ENCODE measurements at regions not wholly inside any gene's neighbourhood (a gene's known extent, or its start where the extent isn't known, plus 50 kb on each side); places are given as distances from the start of the nearest gene placed in this dataset.

DNA sequence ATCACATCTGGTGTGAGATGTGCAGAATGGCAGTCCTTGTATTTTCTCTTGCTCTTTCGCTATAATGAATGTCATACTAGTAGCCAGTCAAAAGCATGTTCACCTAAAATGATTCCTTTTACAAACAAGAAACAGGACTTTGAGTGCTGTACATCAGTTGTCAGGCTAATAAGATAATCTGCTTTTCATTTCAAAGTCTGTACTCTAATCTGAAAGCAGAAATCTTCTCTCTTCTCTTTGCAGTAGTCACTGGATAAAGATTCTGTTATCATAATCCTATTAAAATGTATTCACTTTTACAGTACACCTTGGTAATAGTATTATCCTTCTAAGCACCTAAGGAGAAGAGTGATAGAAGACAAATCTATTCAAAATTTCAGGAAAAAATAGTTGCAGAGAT, 300.1 kb downstream of the MFSD1 start:
- no peak overlapping the region for H3K23ac ChIP-seq (ENCODE audit: low read depth, low read length, poor library complexity)
- H2AK5ac ChIP-seq (ENCODE audit: low read depth, low read length) = no peak overlapping the region
- no peak overlapping the region for H2BK5ac ChIP-seq (ENCODE audit: low read length)
- no peaks in the 10 kb centered on the region for H3K36me3 ChIP-seq (replicated peaks in 1 of 2; ENCODE audit: control insufficient read depth in 2 of 2, insufficient read depth in 2 of 2, low read length in 2 of 2)
- no peak overlapping the region for H2BK12ac ChIP-seq (ENCODE audit: low read length)
- H3K4me1 ChIP-seq (ENCODE audit: control insufficient read depth in 2 of 2, insufficient read depth in 1 of 2, low read depth in 1 of 2, low read length in 2 of 2) = no peaks in the 10 kb centered on the region
- H4K91ac ChIP-seq (ENCODE audit: low read depth, low read length, poor library complexity) = no peak overlapping the region
- H3K27ac ChIP-seq (replicated peaks; ENCODE audit: low read length) = no peak overlapping the region
- no peaks in the 10 kb centered on the region for H3K9me3 ChIP-seq (replicated peaks in 1 of 2; ENCODE audit: control insufficient read depth in 2 of 2, insufficient read depth in 1 of 2, low read depth in 1 of 2, low read length in 2 of 2)
- no peak overlapping the region for H3K9ac ChIP-seq (ENCODE audit: low read depth, low read length, poor library complexity)
- no peaks in the 10 kb centered on the region for H3K79me1 ChIP-seq (ENCODE audit: low read depth, low read length)
- H3K4me3 ChIP-seq (ENCODE audit: low read length in 2 of 2) = no peak overlapping the region
- no peak overlapping the region for H3K14ac ChIP-seq (ENCODE audit: low read length)
- H3K18ac ChIP-seq (ENCODE audit: low read length) = no peak overlapping the region
- WGBS, 2 donors (ENCODE audit: extremely low coverage in 2 of 2, insufficient read length in 2 of 2, insufficient replicate concordance in 1 of 2) = no CpG with 5 or more reads among the region's 1 CpG
- H2AFZ ChIP-seq (ENCODE audit: low read length) = no peak overlapping the region
- H3K27me3 ChIP-seq (ENCODE audit: control insufficient read depth in 3 of 3, insufficient read depth in 3 of 3, low read depth in 1 of 3, low read length in 3 of 3) = no peaks in the 10 kb centered on the region
- no peak for DNase-seq (ENCODE audit: low spot score)
- no peak overlapping the region for H3K4me2 ChIP-seq (ENCODE audit: insufficient read depth, low read length, poor library complexity, severe bottlenecking)
- no peak overlapping the region for H3K4ac ChIP-seq (ENCODE audit: low read length)
- no peak overlapping the region for H4K8ac ChIP-seq (ENCODE audit: low read depth, low read length)
- no peak overlapping the region for H2BK120ac ChIP-seq (ENCODE audit: low read depth, low read length)
- no peak overlapping the region for H2BK15ac ChIP-seq (ENCODE audit: low read length)

DNA sequence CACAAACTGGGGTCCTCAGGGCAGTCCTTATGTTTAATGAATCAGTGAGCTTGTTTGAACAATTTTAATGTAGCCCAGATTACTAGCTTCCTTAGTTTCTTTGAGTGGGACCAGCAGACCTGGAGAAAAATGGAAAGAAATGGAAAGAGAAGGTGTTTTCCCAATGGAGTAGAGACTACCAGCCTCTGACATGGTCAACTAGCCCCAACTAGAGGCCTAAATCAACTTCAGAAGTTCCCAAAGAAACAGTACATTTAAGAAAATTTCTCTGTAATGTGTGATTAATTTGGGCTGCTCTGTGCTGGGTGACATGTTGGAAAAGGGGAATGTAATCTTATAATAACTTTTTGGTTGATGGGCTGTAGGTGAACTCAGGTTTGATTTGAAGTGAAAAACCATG, 310.9 kb downstream of the MFSD1 start:
- Histone ChIP-seq H3K4ac (ENCODE audit: low read length) (no peak overlapping the region), H3K4me2 (ENCODE audit: insufficient read depth, low read length, poor library complexity, severe bottlenecking) (no peak overlapping the region), H2BK120ac (ENCODE audit: low read depth, low read length) (no peak overlapping the region), H2AK5ac (ENCODE audit: low read depth, low read length) (no peak overlapping the region), H2BK5ac (ENCODE audit: low read length) (no peak overlapping the region), H3K23ac (ENCODE audit: low read depth, low read length, poor library complexity) (no peak overlapping the region), H2BK12ac (ENCODE audit: low read length) (no peak overlapping the region), H3K27me3 (ENCODE audit: control insufficient read depth in 3 of 3, insufficient read depth in 3 of 3, low read depth in 1 of 3, low read length in 3 of 3) (no peaks in the 10 kb centered on the region), H3K4me1 (ENCODE audit: control insufficient read depth in 2 of 2, insufficient read depth in 1 of 2, low read depth in 1 of 2, low read length in 2 of 2) (no peaks in the 10 kb centered on the region), H2AFZ (ENCODE audit: low read length) (no peak overlapping the region), H3K79me1 (ENCODE audit: low read depth, low read length) (no peaks in the 10 kb centered on the region), H3K4me3 (ENCODE audit: low read length in 2 of 2) (no peak overlapping the region), H3K36me3 (replicated peaks in 1 of 2; ENCODE audit: control insufficient read depth in 2 of 2, insufficient read depth in 2 of 2, low read length in 2 of 2) (no peaks in the 10 kb centered on the region), H3K9ac (ENCODE audit: low read depth, low read length, poor library complexity) (no peak overlapping the region), H3K18ac (ENCODE audit: low read length) (no peak overlapping the region), H4K8ac (ENCODE audit: low read depth, low read length) (no peak overlapping the region), H3K9me3 (replicated peaks in 1 of 2; ENCODE audit: control insufficient read depth in 2 of 2, insufficient read depth in 1 of 2, low read depth in 1 of 2, low read length in 2 of 2) (no peaks in the 10 kb centered on the region), H4K91ac (ENCODE audit: low read depth, low read length, poor library complexity) (no peak overlapping the region), H3K27ac (replicated peaks; ENCODE audit: low read length) (no peak overlapping the region), H3K14ac (ENCODE audit: low read length) (no peak overlapping the region), H2BK15ac (ENCODE audit: low read length) (no peak overlapping the region)
- no peak for DNase-seq (ENCODE audit: low spot score)

DNA sequence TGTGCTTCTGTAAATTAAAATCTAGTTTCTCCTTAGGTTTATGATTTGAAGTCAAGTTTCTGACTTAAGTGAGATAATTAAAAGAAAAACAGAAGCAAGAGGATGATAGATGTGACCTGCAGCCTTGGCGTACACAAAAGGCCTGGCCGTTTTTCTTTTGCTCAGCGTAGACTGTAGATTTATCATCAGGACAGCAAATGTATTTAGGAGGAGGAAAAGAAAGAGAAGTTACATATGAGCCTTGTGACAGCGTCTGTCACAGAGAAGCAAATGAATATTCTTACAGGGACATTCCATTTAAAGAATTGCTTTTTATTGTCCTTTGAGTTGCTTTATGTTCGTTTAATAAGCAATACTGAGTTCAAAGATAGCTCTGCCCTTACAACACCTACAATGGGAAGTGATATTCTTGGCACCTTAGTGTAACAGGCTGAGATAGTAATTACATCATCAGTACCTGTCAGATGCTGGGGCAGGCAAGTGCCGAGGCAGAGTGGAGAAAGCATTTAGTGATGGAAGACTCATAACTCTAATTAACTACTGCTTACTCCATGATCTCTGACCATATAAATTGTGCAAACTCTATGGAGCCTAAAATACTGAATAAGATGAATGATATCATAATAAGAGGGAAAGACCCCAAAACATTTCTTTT, 311.5 kb downstream of the MFSD1 start:
- Histone ChIP-seq H2BK15ac (ENCODE audit: low read length) (no peak overlapping the region), H4K91ac (ENCODE audit: low read depth, low read length, poor library complexity) (no peak overlapping the region), H2BK12ac (ENCODE audit: low read length) (no peak overlapping the region), H3K79me1 (ENCODE audit: low read depth, low read length) (no peaks in the 10 kb centered on the region), H3K4me2 (ENCODE audit: insufficient read depth, low read length, poor library complexity, severe bottlenecking) (no peak overlapping the region), H2AFZ (ENCODE audit: low read length) (no peak overlapping the region), H3K9ac (ENCODE audit: low read depth, low read length, poor library complexity) (no peak overlapping the region), H3K18ac (ENCODE audit: low read length) (no peak overlapping the region), H3K23ac (ENCODE audit: low read depth, low read length, poor library complexity) (no peak overlapping the region), H2AK5ac (ENCODE audit: low read depth, low read length) (no peak overlapping the region), H3K36me3 (replicated peaks in 1 of 2; ENCODE audit: control insufficient read depth in 2 of 2, insufficient read depth in 2 of 2, low read length in 2 of 2) (no peaks in the 10 kb centered on the region), H2BK120ac (ENCODE audit: low read depth, low read length) (no peak overlapping the region), H3K4me3 (ENCODE audit: low read length in 2 of 2) (no peak overlapping the region), H3K14ac (ENCODE audit: low read length) (no peak overlapping the region), H3K4ac (ENCODE audit: low read length) (no peak overlapping the region), H4K8ac (ENCODE audit: low read depth, low read length) (no peak overlapping the region), H2BK5ac (ENCODE audit: low read length) (no peak overlapping the region), H3K27me3 (ENCODE audit: control insufficient read depth in 3 of 3, insufficient read depth in 3 of 3, low read depth in 1 of 3, low read length in 3 of 3) (no peaks in the 10 kb centered on the region), H3K4me1 (ENCODE audit: control insufficient read depth in 2 of 2, insufficient read depth in 1 of 2, low read depth in 1 of 2, low read length in 2 of 2) (no peaks in the 10 kb centered on the region), H3K9me3 (replicated peaks in 1 of 2; ENCODE audit: control insufficient read depth in 2 of 2, insufficient read depth in 1 of 2, low read depth in 1 of 2, low read length in 2 of 2) (no peaks in the 10 kb centered on the region), H3K27ac (replicated peaks; ENCODE audit: low read length) (no peak overlapping the region)
- no peak for DNase-seq (ENCODE audit: low spot score)
- WGBS, 2 donors (ENCODE audit: extremely low coverage in 2 of 2, insufficient read length in 2 of 2, insufficient replicate concordance in 1 of 2) = no CpG with 5 or more reads among the region's 6 CpGs

DNA sequence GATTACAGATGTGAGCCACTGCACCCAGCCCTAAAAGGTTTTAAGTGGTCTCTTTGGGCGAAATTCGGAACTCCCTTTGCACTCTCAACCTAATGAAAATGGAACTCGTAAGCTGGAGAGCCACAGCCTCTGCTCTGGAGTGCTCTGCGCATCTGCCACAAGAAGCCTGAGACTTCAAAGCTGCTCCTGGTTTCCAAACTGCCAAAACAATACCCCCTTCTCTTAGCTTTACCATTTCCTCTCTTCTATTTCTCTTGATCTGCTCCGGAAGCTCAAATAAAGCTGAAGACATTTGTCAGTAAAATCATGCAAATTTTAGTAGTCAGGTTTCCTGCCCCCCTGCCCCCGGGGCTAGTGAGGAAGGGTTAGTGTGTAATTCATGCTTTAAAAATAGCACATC, 312.7 kb downstream of the MFSD1 start:
- H2BK12ac ChIP-seq (ENCODE audit: low read length) = no peak overlapping the region
- H3K23ac ChIP-seq (ENCODE audit: low read depth, low read length, poor library complexity) = no peak overlapping the region
- H2AFZ ChIP-seq (ENCODE audit: low read length) = no peak overlapping the region
- H2BK120ac ChIP-seq (ENCODE audit: low read depth, low read length) = no peak overlapping the region
- H3K9me3 ChIP-seq (replicated peaks in 1 of 2; ENCODE audit: control insufficient read depth in 2 of 2, insufficient read depth in 1 of 2, low read depth in 1 of 2, low read length in 2 of 2) = no peaks in the 10 kb centered on the region
- no peak overlapping the region for H3K4me3 ChIP-seq (ENCODE audit: low read length in 2 of 2)
- H3K4ac ChIP-seq (ENCODE audit: low read length) = no peak overlapping the region
- H3K14ac ChIP-seq (ENCODE audit: low read length) = no peak overlapping the region
- no peak overlapping the region for H4K91ac ChIP-seq (ENCODE audit: low read depth, low read length, poor library complexity)
- no peaks in the 10 kb centered on the region for H3K36me3 ChIP-seq (replicated peaks in 1 of 2; ENCODE audit: control insufficient read depth in 2 of 2, insufficient read depth in 2 of 2, low read length in 2 of 2)
- H2AK5ac ChIP-seq (ENCODE audit: low read depth, low read length) = no peak overlapping the region
- no peak overlapping the region for H2BK5ac ChIP-seq (ENCODE audit: low read length)
- H3K27me3 ChIP-seq (ENCODE audit: control insufficient read depth in 3 of 3, insufficient read depth in 3 of 3, low read depth in 1 of 3, low read length in 3 of 3) = no peaks in the 10 kb centered on the region
- no peak overlapping the region for H3K4me2 ChIP-seq (ENCODE audit: insufficient read depth, low read length, poor library complexity, severe bottlenecking)
- H3K18ac ChIP-seq (ENCODE audit: low read length) = no peak overlapping the region
- no CpG with 5 or more reads among the region's 6 CpGs for WGBS, 2 donors (ENCODE audit: extremely low coverage in 2 of 2, insufficient read length in 2 of 2, insufficient replicate concordance in 1 of 2)
- no peak for DNase-seq (ENCODE audit: low spot score)
- no peak overlapping the region for H3K27ac ChIP-seq (replicated peaks; ENCODE audit: low read length)
- no peaks in the 10 kb centered on the region for H3K79me1 ChIP-seq (ENCODE audit: low read depth, low read length)
- no peak overlapping the region for H4K8ac ChIP-seq (ENCODE audit: low read depth, low read length)
- H3K9ac ChIP-seq (ENCODE audit: low read depth, low read length, poor library complexity) = no peak overlapping the region
- no peak overlapping the region for H2BK15ac ChIP-seq (ENCODE audit: low read length)
- no peaks in the 10 kb centered on the region for H3K4me1 ChIP-seq (ENCODE audit: control insufficient read depth in 2 of 2, insufficient read depth in 1 of 2, low read depth in 1 of 2, low read length in 2 of 2)

Data from neuronal stem cell (in vitro differentiated cells).